ENCODE measurements at regions not wholly inside any gene's neighbourhood (a gene's known extent, or its start where the extent isn't known, plus 50 kb on each side); places are given as distances from the start of the nearest gene placed in this dataset.

DNA sequence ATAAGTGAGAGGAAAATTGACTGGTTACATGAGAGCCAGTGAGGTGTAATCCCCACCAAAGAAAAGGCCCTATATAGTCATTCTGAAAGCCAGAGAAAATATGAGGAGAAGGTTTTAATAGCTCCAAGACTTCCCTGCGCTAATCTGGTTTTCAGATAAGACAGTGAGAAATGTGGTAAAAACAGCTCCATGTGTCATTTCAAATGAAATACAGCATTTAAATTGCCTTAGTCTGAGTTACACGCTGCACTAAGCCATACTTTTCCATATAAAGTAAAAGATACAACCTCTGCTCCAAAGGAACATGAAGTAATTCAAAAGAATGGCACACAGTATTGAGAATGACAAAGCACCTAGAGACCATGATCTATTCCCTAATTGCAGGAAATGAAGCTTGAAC is 378.0 kb upstream of the PDE4D start:
- no peaks in the 10 kb centered on the region; a peak in 1 of 5 replicates for H3K36me3 ChIP-seq (replicated peaks in 1 of 2; ENCODE audit: control insufficient read depth in 1 of 2, insufficient read depth in 2 of 2, low read length in 2 of 2)
- no peaks in the 10 kb centered on the region for H3K27me3 ChIP-seq (ENCODE audit: control insufficient read depth in 1 of 2, insufficient read depth in 2 of 2, low read length in 2 of 2)
- H3K4me2 ChIP-seq (ENCODE audit: low read depth, low read length) = no peak overlapping the region
- no peaks in the 10 kb centered on the region for H3K79me2 ChIP-seq (ENCODE audit: insufficient read depth, low read length)
- TF ChIP-seq, protein P1, sequence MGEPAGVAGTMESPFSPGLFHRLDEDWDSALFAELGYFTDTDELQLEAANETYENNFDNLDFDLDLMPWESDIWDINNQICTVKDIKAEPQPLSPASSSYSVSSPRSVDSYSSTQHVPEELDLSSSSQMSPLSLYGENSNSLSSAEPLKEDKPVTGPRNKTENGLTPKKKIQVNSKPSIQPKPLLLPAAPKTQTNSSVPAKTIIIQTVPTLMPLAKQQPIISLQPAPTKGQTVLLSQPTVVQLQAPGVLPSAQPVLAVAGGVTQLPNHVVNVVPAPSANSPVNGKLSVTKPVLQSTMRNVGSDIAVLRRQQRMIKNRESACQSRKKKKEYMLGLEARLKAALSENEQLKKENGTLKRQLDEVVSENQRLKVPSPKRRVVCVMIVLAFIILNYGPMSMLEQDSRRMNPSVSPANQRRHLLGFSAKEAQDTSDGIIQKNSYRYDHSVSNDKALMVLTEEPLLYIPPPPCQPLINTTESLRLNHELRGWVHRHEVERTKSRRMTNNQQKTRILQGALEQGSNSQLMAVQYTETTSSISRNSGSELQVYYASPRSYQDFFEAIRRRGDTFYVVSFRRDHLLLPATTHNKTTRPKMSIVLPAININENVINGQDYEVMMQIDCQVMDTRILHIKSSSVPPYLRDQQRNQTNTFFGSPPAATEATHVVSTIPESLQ (CRISPR knock-in tag; conservative IDR thresholded peaks at IDR 0.05) = no peak
- TF ChIP-seq TCF7L2 (IDR thresholded peaks at IDR 0.05; ENCODE audit: low read depth, low read length) = no peak
- no peak for TF ChIP-seq ZNF468 (CRISPR knock-in tag; IDR thresholded peaks at IDR 0.05)
- TF ChIP-seq ZNF331 (CRISPR knock-in tag; IDR thresholded peaks at IDR 0.05) = no peak
- TF ChIP-seq POLR2AphosphoS2 (IDR thresholded peaks at IDR 0.05; ENCODE audit: low read depth, low read length) = no peak
- TF ChIP-seq GFI1 (CRISPR knock-in tag; IDR thresholded peaks at IDR 0.05; ENCODE audit: borderline replicate concordance) = no peak
- no peak for TF ChIP-seq PHF5A (CRISPR knock-in tag; IDR thresholded peaks at IDR 0.05; ENCODE audit: low read depth, unreplicated experiment)
- TF ChIP-seq TBX3 (IDR thresholded peaks at IDR 0.05; ENCODE audit: borderline replicate concordance) = no peak
- TF ChIP-seq GATAD1 (CRISPR knock-in tag; IDR thresholded peaks at IDR 0.05) = no peak
- TF ChIP-seq NCOA5 (CRISPR knock-in tag; IDR thresholded peaks at IDR 0.05) = no peak
- no peak for TF ChIP-seq SNAI1 (CRISPR knock-in tag; IDR thresholded peaks at IDR 0.05; ENCODE audit: borderline replicate concordance)
- TF ChIP-seq ZNF773 (CRISPR knock-in tag; IDR thresholded peaks at IDR 0.05; ENCODE audit: borderline replicate concordance) = no peak
- no peak for TF ChIP-seq JDP2 (CRISPR knock-in tag; IDR thresholded peaks at IDR 0.05; ENCODE audit: borderline replicate concordance)
- ATAC-seq (no peak), FAIRE-seq (no peak), DNase-seq (ENCODE audit: low spot score) (no peak)
- in situ Hi-C loops (cut with HindIII; ENCODE audit: extremely low pct_ligation_motif_present, low pct_unique_long_range_greater_than_20kb) (loop anchor here (25.0 kb wide), 1 partner anchor 884 kb away; no protein-coding TSS in a partner anchor), intact Hi-C loops (cut with micrococcal nuclease; ENCODE audit: unreplicated experiment) (no loop called here)
- H4K20me1 ChIP-seq (ENCODE audit: insufficient read depth, low read length) = no peaks in the 10 kb centered on the region
- H2AFZ ChIP-seq (ENCODE audit: low read length) = no peak overlapping the region
- no TSS peak for BruUV-seq (replicated peaks)
- 83% methylated on average over 2 of the region's 2 CpGs for WGBS (ENCODE audit: low lambda C conversion rate)
- 0 out of 2 replicates have a peak, but pooled peaks cover 4% of the 10 kb centered on the region for H3K4me1 ChIP-seq (ENCODE audit: insufficient read depth, low read length)
- CTCF ChIA-PET (ENCODE audit: low intra/inter-chr PET ratio, low total read pairs) = no interaction called here
- no peak overlapping the region for H3K4me3 ChIP-seq (replicated peaks in 1 of 3; ENCODE audit: insufficient read depth in 1 of 3, low read depth in 2 of 3, low read length in 3 of 3)
- POLR2A ChIA-PET = interaction anchor here (0.5 kb wide), 1 partner anchor 17 kb away, joined by 3 read pairs; no protein-coding TSS in a partner anchor
- H3K9ac ChIP-seq (ENCODE audit: insufficient read depth, low read depth, low read length) = no peak overlapping the region
- no peaks in the 10 kb centered on the region for H3K9me3 ChIP-seq (ENCODE audit: low read length)
- no peak overlapping the region for H3K27ac ChIP-seq (ENCODE audit: extremely low read length, insufficient read depth, low read length)
